Neuronal stem cell (in vitro differentiated cells): ENCODE measurements at regions not wholly inside any gene's neighbourhood (a gene's known extent, or its start where the extent isn't known, plus 50 kb on each side); places are given as distances from the start of the nearest gene placed in this dataset.
A peak's percentile ranks its signal among the peaks of the same experiment; 100 is the strongest.

ENCODE experiments used
- DNase-seq: peaks from one replicate; pipeline ENCODE4 v3.0.0-alpha.2; 2013; ENCODE audit warnings: low spot score
- H2AFZ ChIP-seq: one replicate; pipeline ENCODE4 v1.6.1; 2013; ENCODE audit warnings: mild to moderate bottlenecking, low read length, inconsistent platforms
- H2AK5ac ChIP-seq: 2 replicates; pipeline ENCODE4 v1.6.1; 2013; ENCODE audit warnings: low read depth, mild to moderate bottlenecking, inconsistent platforms, low read length, moderate library complexity, mixed read lengths
- H2BK120ac ChIP-seq: 2 replicates; pipeline ENCODE4 v1.6.1; 2013; ENCODE audit warnings: low read depth, mild to moderate bottlenecking, inconsistent platforms, low read length, moderate library complexity, mixed read lengths
- H2BK12ac ChIP-seq: one replicate; pipeline ENCODE4 v1.6.1; 2013; ENCODE audit warnings: low read length, inconsistent platforms
- H2BK15ac ChIP-seq: 2 replicates; pipeline ENCODE4 v1.6.1; 2013; ENCODE audit warnings: mild to moderate bottlenecking, low read length, inconsistent platforms, mixed read lengths
- H2BK5ac ChIP-seq: one replicate; pipeline ENCODE4 v1.6.1; 2013; ENCODE audit warnings: inconsistent platforms, mild to moderate bottlenecking, low read length, moderate library complexity
- H3K14ac ChIP-seq: one replicate; pipeline ENCODE4 v1.6.1; 2013; ENCODE audit warnings: low read length, inconsistent platforms
- H3K18ac ChIP-seq: 2 replicates; pipeline ENCODE4 v1.6.1; 2013; ENCODE audit warnings: low read length, inconsistent platforms
- H3K23ac ChIP-seq: 2 replicates; pipeline ENCODE4 v1.6.1; 2013; ENCODE audit warnings: low read depth, mild to moderate bottlenecking, mixed read lengths, low read length, inconsistent platforms; ENCODE audit not compliant: poor library complexity
- H3K27ac ChIP-seq: replicated peaks from 3 replicates; pipeline ENCODE4 v1.5.1; 2013; ENCODE audit warnings: low read length, inconsistent platforms
- H3K27me3 ChIP-seq, 3 experiments: 2 replicates each; pipeline ENCODE4 v1.6.1; 2013; ENCODE audit warnings: low read length in 3 of 3, mild to moderate bottlenecking in 2 of 3, inconsistent platforms in 1 of 3, low read depth in 1 of 3, mixed read lengths in 1 of 3, moderate library complexity in 1 of 3; ENCODE audit not compliant: control insufficient read depth in 3 of 3, insufficient read depth in 3 of 3
- H3K36me3 ChIP-seq, 2 donors: replicated peaks in 1 of 2; 2 replicates each; pipeline ENCODE4 v1.6.1; 2013; ENCODE audit warnings: low read length in 2 of 2; ENCODE audit not compliant: control insufficient read depth in 2 of 2, insufficient read depth in 2 of 2
- H3K4ac ChIP-seq: 2 replicates; pipeline ENCODE4 v1.6.1; 2013; ENCODE audit warnings: inconsistent platforms, mild to moderate bottlenecking, low read length, moderate library complexity
- H3K4me1 ChIP-seq, 2 donors: 1 replicate in 1 of 2; 2 replicates in 1 of 2; pipeline ENCODE4 v1.6.1; 2013; ENCODE audit warnings: low read length in 2 of 2, low read depth in 1 of 2; ENCODE audit not compliant: control insufficient read depth in 2 of 2, insufficient read depth in 1 of 2
- H3K4me2 ChIP-seq: one replicate; pipeline ENCODE4 v1.6.1; 2013; ENCODE audit warnings: mild to moderate bottlenecking, low read length, inconsistent platforms; ENCODE audit not compliant: insufficient read depth, poor library complexity, severe bottlenecking
- H3K4me3 ChIP-seq, 2 donors: 2 replicates each; pipeline ENCODE4 v1.5.1; 2013; ENCODE audit warnings: low read length in 2 of 2, mild to moderate bottlenecking in 2 of 2, inconsistent platforms in 1 of 2, moderate library complexity in 1 of 2
- H3K79me1 ChIP-seq: one replicate; pipeline ENCODE4 v1.6.1; 2013; ENCODE audit warnings: low read depth, mild to moderate bottlenecking, inconsistent platforms, low read length, moderate library complexity
- H3K9ac ChIP-seq: one replicate; pipeline ENCODE4 v1.6.1; 2013; ENCODE audit warnings: mild to moderate bottlenecking, low read depth, low read length, inconsistent platforms; ENCODE audit not compliant: poor library complexity
- H3K9me3 ChIP-seq, 2 donors: replicated peaks in 1 of 2; 2 replicates each; pipeline versions ENCODE3 to v1.6.1; 2013; ENCODE audit warnings: low read length in 2 of 2, mild to moderate bottlenecking in 2 of 2, inconsistent platforms in 1 of 2, low read depth in 1 of 2, mixed read lengths in 1 of 2, moderate library complexity in 1 of 2; ENCODE audit not compliant: control insufficient read depth in 2 of 2, insufficient read depth in 1 of 2
- H4K8ac ChIP-seq: one replicate; pipeline ENCODE4 v1.6.1; 2013; ENCODE audit warnings: low read depth, mild to moderate bottlenecking, inconsistent platforms, low read length, moderate library complexity
- H4K91ac ChIP-seq: one replicate; pipeline ENCODE4 v1.6.1; 2013; ENCODE audit warnings: low read length, low read depth, mild to moderate bottlenecking, inconsistent platforms; ENCODE audit not compliant: poor library complexity
- WGBS, 2 donors: extraction: QIAGEN DNeasy Blood & Tissue Kit; methylation state at CpG; one replicate each; pipeline ENCODE4 v1.1.7; 2013; ENCODE audit warnings: missing lambda C conversion rate in 2 of 2, mixed read lengths in 1 of 2; ENCODE audit not compliant: insufficient read length in 2 of 2, insufficient replicate concordance in 1 of 2; ENCODE audit errors: extremely low coverage in 2 of 2; 5-methylcytosine and 5-hydroxymethylcytosine counted together

GRCh38 chr2:126802316-126802715, 96.4 kb upstream of the TEX51 start:
- Histone ChIP-seq H3K4me3 (no peak overlapping the region), H4K8ac (no peak overlapping the region), H2BK5ac (no peak overlapping the region), H3K14ac (no peak overlapping the region), H3K4me2 (no peak overlapping the region), H3K4me1 (peaks cover 0 to 2% of the 10 kb centered on the region in 2 donors), H2BK12ac (no peak overlapping the region), H3K18ac (peak overlapping the region; percentile 8), H3K9ac (no peak overlapping the region), H3K9me3 (no peaks in the 10 kb centered on the region), H2BK120ac (no peak overlapping the region), H3K36me3 (no peaks in the 10 kb centered on the region), H3K23ac (no peak overlapping the region), H3K4ac (no peak overlapping the region), H4K91ac (no peak overlapping the region), H2AFZ (no peak overlapping the region), H2AK5ac (no peak overlapping the region), H2BK15ac (no peak overlapping the region), H3K27me3 (peaks cover 0 to 3% (median 0%) of the 10 kb centered on the region in 3 experiments), H3K79me1 (no peaks in the 10 kb centered on the region), H3K27ac (no peak overlapping the region)
- WGBS, 2 donors = no CpG with 5 or more reads among the region's 7 CpGs
- DNase-seq = no peak

GRCh38 chr2:126802774-126803433, 95.8 kb upstream of the TEX51 start:
- no peak overlapping the region for H3K14ac ChIP-seq
- no peak overlapping the region for H4K91ac ChIP-seq
- H3K4ac ChIP-seq = no peak overlapping the region
- H2AK5ac ChIP-seq = no peak overlapping the region
- no peak overlapping the region for H3K4me2 ChIP-seq
- no peak overlapping the region for H4K8ac ChIP-seq
- H2BK15ac ChIP-seq = no peak overlapping the region
- WGBS, 2 donors = no CpG with 5 or more reads among the region's 8 CpGs
- no peak overlapping the region for H3K9ac ChIP-seq
- H3K9me3 ChIP-seq = no peaks in the 10 kb centered on the region
- no peak overlapping the region for H3K18ac ChIP-seq
- H3K27ac ChIP-seq = no peak overlapping the region
- DNase-seq = no peak
- no peak overlapping the region for H2BK12ac ChIP-seq
- H3K4me1 ChIP-seq = peaks cover 0 to 2% of the 10 kb centered on the region in 2 donors
- no peak overlapping the region for H2BK5ac ChIP-seq
- H3K4me3 ChIP-seq = no peak overlapping the region
- H3K23ac ChIP-seq = no peak overlapping the region
- no peak overlapping the region for H2BK120ac ChIP-seq
- peaks cover 0 to 3% (median 0%) of the 10 kb centered on the region in 3 experiments for H3K27me3 ChIP-seq
- H3K36me3 ChIP-seq = no peaks in the 10 kb centered on the region
- H2AFZ ChIP-seq = no peak overlapping the region
- H3K79me1 ChIP-seq = no peaks in the 10 kb centered on the region

- Histone ChIP-seq H3K79me1 (no peaks in the 10 kb centered on the region), H4K8ac (no peak overlapping the region), H3K23ac (no peak overlapping the region), H3K9me3 (no peaks in the 10 kb centered on the region), H3K4me2 (no peak overlapping the region), H2BK120ac (no peak overlapping the region), H2BK15ac (no peak overlapping the region), H3K14ac (no peak overlapping the region), H2BK12ac (no peak overlapping the region), H3K4me3 (no peak overlapping the region), H2BK5ac (no peak overlapping the region), H3K4ac (no peak overlapping the region), H3K18ac (no peak overlapping the region), H4K91ac (no peak overlapping the region), H3K27ac (no peak overlapping the region), H3K4me1 (peaks cover 0 to 2% of the 10 kb centered on the region in 2 donors), H3K9ac (no peak overlapping the region), H2AFZ (no peak overlapping the region), H3K27me3 (peaks cover 0 to 3% (median 0%) of the 10 kb centered on the region in 3 experiments), H3K36me3 (no peaks in the 10 kb centered on the region), H2AK5ac (no peak overlapping the region)
- no CpG with 5 or more reads among the region's 8 CpGs for WGBS, 2 donors
- DNase-seq = no peak
These were observed 95.3 kb upstream of the TEX51 start for GRCh38 chr2:126803434-126803775.

- H2BK120ac ChIP-seq = no peak overlapping the region
- no peak overlapping the region for H2BK5ac ChIP-seq
- no CpG with 5 or more reads among the region's 17 CpGs for WGBS, 2 donors
These were observed 94.3 kb upstream of the TEX51 start for GRCh38 chr2:126804347-126804746.

More at GRCh38 chr2:126804347-126804746, 94.3 kb upstream of the TEX51 start:
- Histone ChIP-seq H3K4me2 (no peak overlapping the region), H4K91ac (no peak overlapping the region), H2BK12ac (no peak overlapping the region), H3K18ac (peak overlapping the region; percentile 36), H3K4me3 (no peak overlapping the region), H3K4me1 (peaks cover 0 to 5% of the 10 kb centered on the region in 2 donors), H4K8ac (no peak overlapping the region), H3K4ac (no peak overlapping the region), H2AK5ac (no peak overlapping the region), H3K23ac (no peak overlapping the region), H3K27me3 (no peaks in the 10 kb centered on the region), H3K9ac (no peak overlapping the region), H2AFZ (no peak overlapping the region), H2BK15ac (no peak overlapping the region), H3K27ac (no peak overlapping the region), H3K79me1 (no peaks in the 10 kb centered on the region), H3K14ac (no peak overlapping the region), H3K9me3 (no peaks in the 10 kb centered on the region), H3K36me3 (no peaks in the 10 kb centered on the region)
- DNase-seq = no peak
